Small intestine (tissue), 7 donors: ENCODE measurements at regions not wholly inside any gene's neighbourhood (a gene's known extent, or its start where the extent isn't known, plus 50 kb on each side); places are given as distances from the start of the nearest gene placed in this dataset.

Experiments
- DNase-seq, 2 donors: peaks; one replicate each; pipeline versions ENCODE4 v3.0.0 to v3.0.0-alpha.2; 2013
- FAIRE-seq: peaks from 2 replicates; lab custom pipeline; 2012; peaks lifted over from hg19 to GRCh38; lab: Jason Lieb, UNC
- H3K27ac ChIP-seq, 3 donors: one replicate each; pipeline ENCODE4 v1.5.1; 2013; ENCODE audit warnings: low read length in 2 of 3, mild to moderate bottlenecking in 2 of 3, control low read depth in 1 of 3, inconsistent platforms in 1 of 3, low read depth in 1 of 3, moderate library complexity in 1 of 3
- H3K27me3 ChIP-seq, 3 donors: one replicate each; pipeline ENCODE4 v1.6.1; 2013; ENCODE audit warnings: low read length in 3 of 3, inconsistent platforms in 1 of 3; ENCODE audit not compliant: control insufficient read depth in 3 of 3, insufficient read depth in 3 of 3
- H3K36me3 ChIP-seq, 3 donors: one replicate each; pipeline ENCODE4 v1.6.1; 2013; ENCODE audit warnings: low read length in 3 of 3, inconsistent platforms in 1 of 3, low read depth in 1 of 3, mild to moderate bottlenecking in 1 of 3, moderate library complexity in 1 of 3; ENCODE audit not compliant: control insufficient read depth in 3 of 3, insufficient read depth in 2 of 3
- H3K4me1 ChIP-seq, 3 donors: one replicate each; pipeline ENCODE4 v1.6.1; 2013; ENCODE audit warnings: low read length in 2 of 3, inconsistent platforms in 1 of 3, low read depth in 1 of 3, mild to moderate bottlenecking in 1 of 3, moderate library complexity in 1 of 3; ENCODE audit not compliant: control insufficient read depth in 3 of 3, insufficient read depth in 2 of 3
- H3K4me3 ChIP-seq, 3 donors: one replicate each; pipeline ENCODE4 v1.5.1; 2013; ENCODE audit warnings: low read length in 3 of 3, control low read depth in 1 of 3, inconsistent platforms in 1 of 3, low read depth in 1 of 3, mild to moderate bottlenecking in 1 of 3, moderate library complexity in 1 of 3
- H3K9me3 ChIP-seq, 2 donors: one replicate each; pipeline ENCODE4 v1.6.1; 2013; ENCODE audit warnings: low read depth in 1 of 2, low read length in 1 of 2; ENCODE audit not compliant: control insufficient read depth in 2 of 2, insufficient read depth in 1 of 2
- WGBS, 3 donors: extraction: QIAGEN DNeasy Blood & Tissue Kit; methylation state at CpG; one replicate each; pipeline ENCODE4 v1.1.7; 2013; 5-methylcytosine and 5-hydroxymethylcytosine counted together
- donor health status: healthy with polysubstance abuse.
- donor health status: control.
- donor health status: control.
- donor health status: Bipolar disorder and iron deficiency.
- donor health status: healthy.

DNA sequence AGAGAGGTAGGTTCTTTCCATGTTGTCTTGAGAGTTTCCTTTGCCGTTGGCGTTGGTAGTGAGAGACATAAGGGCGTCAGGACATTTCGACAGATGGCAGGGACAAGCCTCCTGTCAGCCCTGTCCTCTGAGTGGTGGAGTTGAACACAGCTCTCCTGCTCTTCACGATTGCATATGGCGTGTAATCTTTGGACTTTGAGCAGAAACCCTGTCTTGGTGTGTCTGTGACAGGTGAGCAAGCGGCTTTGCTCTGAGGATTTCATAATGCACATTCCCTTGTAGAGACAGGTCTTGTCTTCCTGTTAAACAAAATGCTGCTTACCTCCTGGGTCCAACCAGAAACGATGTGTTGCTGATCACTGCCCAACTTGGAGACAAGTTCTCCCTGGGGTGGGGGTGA is 146.5 kb downstream of the NXNL2 start:
- Histone ChIP-seq H3K27me3 (peaks cover 0 to 3% (median 0%) of the 10 kb centered on the region in 3 donors), H3K9me3 (no peaks in the 10 kb centered on the region), H3K27ac (no peak overlapping the region), H3K4me1 (no peaks in the 10 kb centered on the region), H3K4me3 (no peak overlapping the region), H3K36me3 (no peaks in the 10 kb centered on the region)
- DNase-seq (peak; percentile 18 to 28), FAIRE-seq (no peak)
- WGBS, 3 donors = 45 to 76% (median 53%) methylated on average over 8 of the region's 8 CpGs

DNA sequence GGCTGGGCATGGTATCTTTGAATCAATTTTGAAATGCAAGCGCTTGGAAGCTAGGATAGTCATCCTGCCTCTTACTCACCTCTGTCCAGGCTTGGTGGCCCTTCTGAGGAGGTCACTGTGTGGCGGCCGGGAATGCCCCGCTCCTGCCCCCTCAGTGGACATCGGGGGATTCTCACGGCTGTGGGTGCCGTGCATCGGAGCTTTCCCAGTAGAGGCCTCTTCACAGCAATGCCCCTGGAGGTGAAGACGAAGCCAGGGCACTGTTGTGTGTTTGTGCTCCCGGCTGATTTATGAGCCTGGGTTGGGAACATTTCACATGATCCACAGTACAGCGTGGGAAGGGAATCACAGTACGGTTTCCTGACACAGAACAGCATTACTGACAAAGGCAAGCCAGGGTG is 147.5 kb downstream of the NXNL2 start:
- no peak overlapping the region for H3K27ac ChIP-seq
- no peak overlapping the region for H3K4me3 ChIP-seq
- FAIRE-seq = no peak
- no peaks in the 10 kb centered on the region for H3K4me1 ChIP-seq
- peaks cover 0 to 3% (median 0%) of the 10 kb centered on the region in 3 donors for H3K27me3 ChIP-seq
- H3K36me3 ChIP-seq = no peaks in the 10 kb centered on the region
- WGBS, 3 donors = 76 to 80% (median 78%) methylated on average over 12 of the region's 12 CpGs
- H3K9me3 ChIP-seq = no peaks in the 10 kb centered on the region
- DNase-seq = no peak

DNA sequence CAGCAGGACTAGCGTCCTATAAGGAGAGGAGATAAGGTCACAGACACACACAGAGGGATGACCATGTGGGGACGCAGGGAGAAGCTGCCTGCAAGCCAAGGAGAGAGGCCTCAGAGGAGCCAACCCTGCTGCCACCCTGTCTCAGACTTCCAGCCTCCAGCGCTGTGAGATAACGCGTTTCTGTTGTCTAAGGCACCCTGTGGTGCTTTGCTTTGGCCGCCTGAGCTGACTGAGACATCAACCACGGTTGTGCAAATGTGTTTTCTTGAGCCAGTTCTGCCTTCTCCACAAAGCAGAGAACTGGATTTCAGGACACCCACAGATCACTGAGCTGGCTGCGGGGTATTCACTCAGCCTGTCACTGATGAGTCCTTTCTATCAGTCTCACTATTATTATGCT is 149.1 kb downstream of the NXNL2 start:
- 74 to 84% (median 76%) methylated on average over 8 of the region's 8 CpGs for WGBS, 3 donors
- Histone ChIP-seq H3K27ac (no peak overlapping the region), H3K9me3 (no peaks in the 10 kb centered on the region), H3K27me3 (peaks cover 0 to 3% (median 0%) of the 10 kb centered on the region in 3 donors), H3K36me3 (no peaks in the 10 kb centered on the region), H3K4me1 (no peaks in the 10 kb centered on the region), H3K4me3 (no peak overlapping the region)
- no peak for FAIRE-seq
- no peak for DNase-seq

DNA sequence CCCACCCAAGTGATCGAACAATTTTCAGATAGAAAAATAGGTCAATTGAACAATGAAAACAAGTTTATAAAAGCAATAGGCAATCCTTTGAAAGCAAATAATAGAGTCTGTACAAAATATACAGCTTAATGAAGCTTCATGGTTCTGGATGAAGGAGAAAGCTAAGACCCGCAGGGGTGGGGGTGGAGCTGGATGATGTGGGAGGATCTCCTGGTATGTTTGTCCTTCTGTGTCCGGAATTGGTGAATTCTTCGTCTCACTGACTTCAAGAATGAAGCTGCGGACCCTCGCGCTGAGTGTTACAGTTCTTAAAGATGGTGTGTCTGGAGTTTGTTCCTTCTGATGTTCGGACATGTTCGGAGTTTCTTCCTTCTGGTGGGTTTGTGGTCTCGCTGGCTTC is 149.9 kb downstream of the NXNL2 start:
- DNase-seq (no peak), FAIRE-seq (no peak)
- WGBS, 3 donors = 75 to 87% (median 86%) methylated on average over 8 to 10 of the region's 10 CpGs
- Histone ChIP-seq H3K27ac (no peak overlapping the region), H3K27me3 (peaks cover 0 to 3% (median 0%) of the 10 kb centered on the region in 3 donors), H3K4me1 (no peaks in the 10 kb centered on the region), H3K4me3 (no peak overlapping the region), H3K36me3 (no peaks in the 10 kb centered on the region), H3K9me3 (no peaks in the 10 kb centered on the region)

DNA sequence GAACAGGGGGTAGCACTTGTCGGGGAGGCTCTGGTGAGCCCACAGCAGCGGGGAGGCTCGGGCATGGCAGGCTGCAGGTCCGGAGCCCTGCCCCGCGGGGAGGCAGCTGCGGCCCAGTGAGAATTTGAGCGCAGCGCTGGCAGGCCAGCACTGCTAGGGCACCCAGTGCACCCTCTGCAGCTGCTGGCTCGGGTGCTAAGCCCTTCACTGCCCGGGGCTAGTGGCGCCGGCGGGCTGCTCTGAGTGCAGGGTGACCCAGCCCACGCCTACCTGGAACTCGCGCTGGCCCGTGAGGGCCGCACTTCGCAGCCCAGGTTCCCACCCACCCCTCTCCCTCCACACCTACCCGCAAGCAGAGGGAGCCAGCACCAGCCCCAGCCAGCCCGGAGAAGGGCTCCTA is 151.0 kb downstream of the NXNL2 start:
- Histone ChIP-seq H3K9me3 (no peaks in the 10 kb centered on the region), H3K27ac (no peak overlapping the region), H3K4me1 (no peaks in the 10 kb centered on the region), H3K4me3 (no peak overlapping the region), H3K36me3 (no peaks in the 10 kb centered on the region), H3K27me3 (peaks cover 0 to 3% (median 0%) of the 10 kb centered on the region in 3 donors)
- DNase-seq (no peak), FAIRE-seq (no peak)
- WGBS, 3 donors = 91 to 97% (median 93%) methylated on average over 15 to 22 of the region's 22 CpGs

DNA sequence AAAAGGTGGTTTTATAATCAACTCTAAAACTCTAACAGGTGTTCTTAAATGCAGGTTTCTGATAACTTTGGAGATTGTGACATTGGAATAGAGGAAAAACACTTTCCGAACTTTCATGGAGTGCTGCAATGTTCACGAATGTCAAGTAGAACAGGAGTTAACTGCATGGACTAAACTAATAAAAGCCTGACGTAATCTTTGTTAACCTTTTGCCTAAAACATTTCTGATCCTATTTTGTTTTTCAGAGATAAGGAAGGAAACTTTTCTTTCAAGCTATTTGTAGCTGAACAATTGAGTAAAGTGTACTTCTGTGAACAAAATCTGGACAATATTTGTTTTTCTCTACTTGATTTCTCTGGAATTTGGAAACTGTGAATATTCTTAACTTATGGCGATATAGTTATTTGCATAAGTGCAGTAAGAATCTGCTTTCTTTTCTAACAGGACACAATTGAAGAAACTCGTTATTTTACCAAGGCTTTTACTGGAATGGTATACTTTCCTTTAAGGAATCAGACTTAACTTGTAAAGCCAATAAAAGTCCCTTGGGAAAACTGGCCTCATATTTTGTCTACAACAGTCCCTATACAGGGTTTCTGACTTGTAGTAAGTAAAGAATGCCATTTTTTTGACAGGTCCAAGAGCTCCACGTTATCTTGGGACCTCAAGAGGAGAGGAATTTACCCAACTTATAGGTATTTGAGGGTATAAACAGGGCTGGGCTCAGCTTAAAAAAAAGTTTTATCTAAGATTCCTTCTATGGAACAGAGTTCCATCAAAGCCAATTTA is 154.7 kb downstream of the NXNL2 start:
- WGBS, 3 donors = 57 to 82% (median 60%) methylated on average over 6 of the region's 6 CpGs
- no peaks in the 10 kb centered on the region for H3K36me3 ChIP-seq
- FAIRE-seq (no peak), DNase-seq (no peak)
- no peaks in the 10 kb centered on the region for H3K9me3 ChIP-seq
- no peaks in the 10 kb centered on the region for H3K27me3 ChIP-seq
- H3K4me3 ChIP-seq = no peak overlapping the region
- H3K27ac ChIP-seq = no peak overlapping the region
- H3K4me1 ChIP-seq = no peaks in the 10 kb centered on the region

DNA sequence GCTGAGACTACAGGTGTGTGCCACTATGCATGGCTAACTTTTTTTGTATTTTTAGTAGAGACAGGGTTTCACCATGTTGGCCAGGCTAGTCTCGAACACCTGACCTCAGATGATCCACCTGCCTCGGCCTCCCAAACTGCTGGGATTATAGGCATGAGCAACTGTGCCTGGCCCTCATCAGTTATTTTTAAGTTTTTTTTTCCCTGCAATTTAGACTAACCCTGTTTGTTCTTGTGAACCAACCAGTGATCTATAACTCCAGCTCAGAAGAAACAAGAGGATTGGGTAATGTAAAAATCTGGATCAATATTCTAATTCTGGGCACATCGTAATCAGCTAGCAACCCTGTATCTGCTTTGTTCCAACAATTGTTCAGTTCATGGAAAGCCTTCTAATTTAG is 155.7 kb downstream of the NXNL2 start:
- FAIRE-seq = no peak
- WGBS, 3 donors = 88 to 92% (median 90%) methylated on average over 3 of the region's 3 CpGs
- no peak overlapping the region for H3K4me3 ChIP-seq
- no peak for DNase-seq
- H3K36me3 ChIP-seq = no peaks in the 10 kb centered on the region
- H3K4me1 ChIP-seq = no peaks in the 10 kb centered on the region
- no peaks in the 10 kb centered on the region for H3K27me3 ChIP-seq
- no peaks in the 10 kb centered on the region for H3K9me3 ChIP-seq
- H3K27ac ChIP-seq = no peak overlapping the region

DNA sequence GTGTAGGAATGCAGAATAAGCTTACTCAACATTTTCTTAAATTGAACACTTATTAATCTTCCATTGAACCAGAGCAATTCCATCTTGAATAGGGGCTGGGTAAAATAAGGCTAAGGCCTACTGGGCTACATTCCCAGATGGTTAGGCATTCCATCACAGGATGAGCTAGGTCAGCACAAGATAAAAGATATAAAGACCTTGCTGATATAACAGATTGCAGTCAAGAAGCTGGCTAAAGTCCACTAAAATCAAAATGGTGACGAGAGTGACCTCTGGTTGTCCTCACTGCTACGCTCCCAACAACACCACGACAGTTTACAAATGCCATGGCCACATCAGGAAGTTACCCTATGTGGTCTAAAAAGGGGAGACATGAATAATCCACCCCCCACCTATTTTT is 156.1 kb downstream of the NXNL2 start:
- Histone ChIP-seq H3K9me3 (no peaks in the 10 kb centered on the region), H3K4me1 (no peaks in the 10 kb centered on the region), H3K27ac (no peak overlapping the region), H3K36me3 (no peaks in the 10 kb centered on the region), H3K4me3 (no peak overlapping the region), H3K27me3 (no peaks in the 10 kb centered on the region)
- WGBS, 3 donors = 67 to 83% (median 75%) methylated on average over 3 of the region's 3 CpGs
- FAIRE-seq = no peak
- DNase-seq = no peak

DNA sequence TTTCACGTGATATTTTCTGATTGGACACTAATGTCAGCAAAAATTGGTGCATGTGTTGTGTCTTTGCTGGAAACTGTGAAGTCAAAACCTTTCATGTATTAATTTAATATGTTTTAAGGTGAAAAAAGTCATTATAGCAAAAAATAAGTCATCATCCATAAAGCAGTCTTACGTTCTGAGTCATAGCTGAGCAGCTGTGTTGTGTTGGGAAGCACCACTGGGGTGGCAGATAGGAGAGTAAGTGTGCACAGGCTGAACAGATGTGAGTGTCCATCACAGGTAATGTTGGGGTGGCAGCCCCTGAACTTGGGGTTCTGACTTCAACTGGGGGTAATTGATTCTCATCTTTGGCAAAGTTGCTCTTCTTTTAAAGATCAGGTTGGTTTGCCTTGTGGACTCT is 156.8 kb downstream of the NXNL2 start:
- DNase-seq (no peak), FAIRE-seq (no peak)
- WGBS, 3 donors = 70 to 81% (median 72%) methylated on average over 2 of the region's 2 CpGs
- Histone ChIP-seq H3K36me3 (no peaks in the 10 kb centered on the region), H3K27ac (no peak overlapping the region), H3K4me3 (no peak overlapping the region), H3K4me1 (no peaks in the 10 kb centered on the region), H3K27me3 (no peaks in the 10 kb centered on the region), H3K9me3 (no peaks in the 10 kb centered on the region)
